Subcutaneous abdominal adipose tissue (tissue), 5 donors: ENCODE measurements at regions not wholly inside any gene's neighbourhood (a gene's known extent, or its start where the extent isn't known, plus 50 kb on each side); places are given as distances from the start of the nearest gene placed in this dataset.

ENCODE experiments used
- H3K27ac ChIP-seq: one replicate; pipeline ENCODE4 v1.7.0; 2013; ENCODE audit warnings: low read depth, mild to moderate bottlenecking, inconsistent platforms, low read length, moderate library complexity
- H3K27me3 ChIP-seq, 5 donors: one replicate each; pipeline ENCODE4 v1.7.0; 2013; ENCODE audit warnings: low read length in 5 of 5, inconsistent platforms in 1 of 5; ENCODE audit not compliant: control insufficient read depth in 5 of 5, insufficient read depth in 4 of 5
- H3K36me3 ChIP-seq, 5 donors: one replicate each; pipeline ENCODE4 v1.7.0; 2013; ENCODE audit warnings: low read length in 5 of 5; ENCODE audit not compliant: control insufficient read depth in 5 of 5, insufficient read depth in 5 of 5
- H3K4me1 ChIP-seq, 5 donors: one replicate each; pipeline ENCODE4 v1.7.0; 2013; ENCODE audit warnings: low read length in 5 of 5, mild to moderate bottlenecking in 3 of 5, moderate library complexity in 1 of 5; ENCODE audit not compliant: control insufficient read depth in 5 of 5, insufficient read depth in 5 of 5
- H3K4me3 ChIP-seq, 5 donors: one replicate each; pipeline ENCODE4 v1.7.0; 2013; ENCODE audit warnings: low read length in 5 of 5, low read depth in 1 of 5
- H3K9ac ChIP-seq, 5 donors: one replicate each; pipeline ENCODE4 v1.7.0; 2013; ENCODE audit warnings: low read length in 5 of 5, mild to moderate bottlenecking in 4 of 5, moderate library complexity in 3 of 5
- H3K9me3 ChIP-seq, 5 donors: one replicate each; pipeline ENCODE4 v1.7.0; 2013; ENCODE audit warnings: low read length in 5 of 5; ENCODE audit not compliant: control insufficient read depth in 5 of 5
- donor health status: healthy.
- donor health status: healthy.
- donor health status: healthy.
- donor health status: healthy.
- donor health status: healthy.

DNA sequence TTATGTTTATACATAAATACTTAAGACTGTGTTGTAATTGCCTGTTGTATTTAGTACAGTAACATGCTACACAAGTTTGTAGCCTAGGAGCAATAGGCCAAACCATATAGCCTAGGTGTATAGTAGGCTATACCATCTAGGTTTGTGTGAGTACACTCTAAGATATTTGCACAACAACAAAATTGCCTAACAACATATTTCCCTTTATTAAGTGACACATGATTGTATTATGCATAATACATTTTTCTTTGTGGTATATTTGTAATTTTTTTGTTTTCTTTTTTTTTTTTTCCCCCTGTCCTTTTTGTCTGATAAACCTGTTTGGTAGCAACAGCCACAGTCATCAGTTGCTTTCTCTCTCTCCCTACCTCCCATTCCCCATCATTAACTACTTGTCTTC is 945.6 kb downstream of the ZPLD1 start:
- no peaks in the 10 kb centered on the region for H3K36me3 ChIP-seq

GRCh38 chr3:103381296-103382079 is 946.7 kb downstream of the ZPLD1 start:
- H3K4me3 ChIP-seq = no peak overlapping the region
- no peaks in the 10 kb centered on the region for H3K9me3 ChIP-seq

More for the DNA sequence above, 945.6 kb downstream of the ZPLD1 start:
- H3K9me3 ChIP-seq = no peaks in the 10 kb centered on the region
- H3K27ac ChIP-seq = no peak overlapping the region
- no peak overlapping the region for H3K4me3 ChIP-seq
- H3K4me1 ChIP-seq = no peaks in the 10 kb centered on the region
- H3K27me3 ChIP-seq = no peaks in the 10 kb centered on the region
- no peak overlapping the region for H3K9ac ChIP-seq

GRCh38 chr3:103385961-103386656 is 951.3 kb downstream of the ZPLD1 start:
- Histone ChIP-seq H3K36me3 (no peaks in the 10 kb centered on the region), H3K4me3 (no peak overlapping the region), H3K27me3 (no peaks in the 10 kb centered on the region), H3K9me3 (no peaks in the 10 kb centered on the region), H3K27ac (no peak overlapping the region), H3K9ac (no peak overlapping the region), H3K4me1 (no peaks in the 10 kb centered on the region)

More at GRCh38 chr3:103381296-103382079, 946.7 kb downstream of the ZPLD1 start:
- H3K27me3 ChIP-seq = no peaks in the 10 kb centered on the region
- no peak overlapping the region for H3K9ac ChIP-seq
- no peaks in the 10 kb centered on the region for H3K36me3 ChIP-seq
- H3K4me1 ChIP-seq = no peaks in the 10 kb centered on the region
- no peak overlapping the region for H3K27ac ChIP-seq

GRCh38 chr3:103388214-103388613 is 953.4 kb downstream of the ZPLD1 start:
- H3K27me3 ChIP-seq = no peaks in the 10 kb centered on the region
- H3K9ac ChIP-seq = no peak overlapping the region
- no peaks in the 10 kb centered on the region for H3K4me1 ChIP-seq
- no peak overlapping the region for H3K27ac ChIP-seq
- no peaks in the 10 kb centered on the region for H3K36me3 ChIP-seq
- no peak overlapping the region for H3K4me3 ChIP-seq
- H3K9me3 ChIP-seq = no peaks in the 10 kb centered on the region

GRCh38 chr3:103389356-103389755 is 954.5 kb downstream of the ZPLD1 start:
- Histone ChIP-seq H3K9ac (no peak overlapping the region), H3K36me3 (no peaks in the 10 kb centered on the region), H3K27ac (no peak overlapping the region), H3K9me3 (no peaks in the 10 kb centered on the region), H3K27me3 (no peaks in the 10 kb centered on the region), H3K4me1 (no peaks in the 10 kb centered on the region), H3K4me3 (no peak overlapping the region)

GRCh38 chr3:103393395-103394186 is 958.8 kb downstream of the ZPLD1 start:
- Histone ChIP-seq H3K27me3 (no peaks in the 10 kb centered on the region), H3K4me3 (no peak overlapping the region), H3K9ac (no peak overlapping the region), H3K27ac (no peak overlapping the region), H3K4me1 (no peaks in the 10 kb centered on the region), H3K36me3 (no peaks in the 10 kb centered on the region), H3K9me3 (no peaks in the 10 kb centered on the region)

GRCh38 chr3:103403191-103403590 is 968.4 kb downstream of the ZPLD1 start:
- Histone ChIP-seq H3K4me3 (no peak overlapping the region), H3K27me3 (no peaks in the 10 kb centered on the region), H3K4me1 (no peaks in the 10 kb centered on the region), H3K27ac (no peak overlapping the region), H3K9ac (no peak overlapping the region), H3K9me3 (peaks cover 0 to 3% (median 0%) of the 10 kb centered on the region in 5 donors), H3K36me3 (no peaks in the 10 kb centered on the region)

DNA sequence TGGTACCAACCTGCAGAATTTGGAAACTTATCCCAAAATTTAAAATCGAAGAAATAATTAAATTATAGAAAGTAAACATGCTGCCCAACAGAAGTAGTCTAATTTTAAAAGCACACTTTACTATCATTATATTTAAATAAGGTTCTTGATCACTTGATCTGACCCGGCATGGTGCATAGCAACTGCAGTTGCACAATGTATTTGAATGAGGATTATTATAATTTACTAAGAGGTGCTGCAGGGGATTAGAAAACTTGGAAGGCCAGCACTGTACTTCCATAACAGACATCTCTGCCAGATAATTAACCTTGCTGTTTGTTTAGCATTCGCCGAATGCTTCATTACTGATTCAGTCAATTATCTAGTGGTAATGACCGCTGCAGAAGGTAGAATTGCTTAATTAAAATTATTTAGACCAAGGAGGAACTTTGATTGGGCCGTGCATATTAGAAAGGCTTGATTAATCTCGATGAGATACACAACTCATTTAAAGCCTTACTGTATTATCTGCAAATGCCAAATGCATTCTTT is 971.6 kb downstream of the ZPLD1 start:
- no peaks in the 10 kb centered on the region for H3K27me3 ChIP-seq

GRCh38 chr3:103410231-103410630 is 975.4 kb downstream of the ZPLD1 start:
- no peaks in the 10 kb centered on the region for H3K36me3 ChIP-seq
- no peak overlapping the region for H3K4me3 ChIP-seq
- no peaks in the 10 kb centered on the region for H3K27me3 ChIP-seq
- H3K9ac ChIP-seq = no peak overlapping the region
- no peaks in the 10 kb centered on the region for H3K4me1 ChIP-seq
- H3K27ac ChIP-seq = no peak overlapping the region
- H3K9me3 ChIP-seq = no peaks in the 10 kb centered on the region

More for the DNA sequence above, 971.6 kb downstream of the ZPLD1 start:
- no peak overlapping the region for H3K27ac ChIP-seq
- H3K9me3 ChIP-seq = no peaks in the 10 kb centered on the region
- H3K9ac ChIP-seq = no peak overlapping the region
- no peaks in the 10 kb centered on the region for H3K36me3 ChIP-seq
- no peak overlapping the region for H3K4me3 ChIP-seq
- H3K4me1 ChIP-seq = no peaks in the 10 kb centered on the region
